NB4 (cell line): ENCODE measurements at regions not wholly inside any gene's neighbourhood (a gene's known extent, or its start where the extent isn't known, plus 50 kb on each side); places are given as distances from the start of the nearest gene placed in this dataset.

Source experiments
- DNase-seq: peaks from one replicate; pipeline ENCODE4 v3.0.0; 2010; ENCODE audit warnings: low read depth
- H3K4me3 ChIP-seq: one replicate; pipeline ENCODE4 v1.5.1; 2011; ENCODE audit warnings: mild to moderate bottlenecking, low read depth, low read length, moderate library complexity
- CTCF ChIP-seq: IDR thresholded peaks from one replicate; pipeline ENCODE4 v1.5.1; 2012; ENCODE audit warnings: low read depth, low read length
- MAX ChIP-seq: IDR thresholded peaks from 2 replicates; pipeline ENCODE4 v1.6.1; 2011; ENCODE audit warnings: low read depth, low read length
- MYC ChIP-seq: IDR thresholded peaks from 2 replicates; pipeline ENCODE4 v1.6.1; 2011; ENCODE audit warnings: low read depth, low read length
- POLR2A ChIP-seq: IDR thresholded peaks from 2 replicates; pipeline ENCODE4 v1.6.1; 2011; ENCODE audit warnings: mild to moderate bottlenecking; ENCODE audit not compliant: insufficient read length; ENCODE audit errors: extremely low read depth

GRCh38 chr5:125348221-125348692 lies 601.8 kb upstream of the ZNF608 start:
- peak; percentile 13 for DNase-seq
- no peak for TF ChIP-seq CTCF
- no peak for TF ChIP-seq POLR2A
- TF ChIP-seq MAX: no peak
- no peak for TF ChIP-seq MYC
- H3K4me3 ChIP-seq: no peak overlapping the region

GRCh38 chr5:125348936-125349831 lies 602.7 kb upstream of the ZNF608 start:
- TF ChIP-seq CTCF (no peak), POLR2A (no peak), MYC (no peak), MAX (no peak)
- no peak overlapping the region for H3K4me3 ChIP-seq
- DNase-seq: no peak

GRCh38 chr5:125357660-125358059 lies 611.2 kb upstream of the ZNF608 start:
- DNase-seq: peak; percentile 3

GRCh38 chr5:125365747-125366146 lies 619.3 kb upstream of the ZNF608 start:
- TF ChIP-seq CTCF: no peak
- TF ChIP-seq MYC: no peak
- TF ChIP-seq POLR2A: no peak
- TF ChIP-seq MAX: no peak
- no peak overlapping the region for H3K4me3 ChIP-seq
- no peak for DNase-seq

More at GRCh38 chr5:125357660-125358059, 611.2 kb upstream of the ZNF608 start:
- H3K4me3 ChIP-seq: no peak overlapping the region
- TF ChIP-seq MAX (no peak), CTCF (no peak), MYC (no peak), POLR2A (no peak)

GRCh38 chr5:125367702-125368101 lies 621.3 kb upstream of the ZNF608 start:
- H3K4me3 ChIP-seq: no peak overlapping the region
- TF ChIP-seq MAX (no peak), POLR2A (no peak), CTCF (no peak), MYC (no peak)
- no peak for DNase-seq
